ENCODE measurements at regions not wholly inside any gene's neighbourhood (a gene's known extent, or its start where the extent isn't known, plus 50 kb on each side); places are given as distances from the start of the nearest gene placed in this dataset.
"Not testable (repeated sequence)": the region's sequence is repeated elsewhere in the genome, so short reads cannot be mapped to it uniquely, and the experiment has no call there.

DNA sequence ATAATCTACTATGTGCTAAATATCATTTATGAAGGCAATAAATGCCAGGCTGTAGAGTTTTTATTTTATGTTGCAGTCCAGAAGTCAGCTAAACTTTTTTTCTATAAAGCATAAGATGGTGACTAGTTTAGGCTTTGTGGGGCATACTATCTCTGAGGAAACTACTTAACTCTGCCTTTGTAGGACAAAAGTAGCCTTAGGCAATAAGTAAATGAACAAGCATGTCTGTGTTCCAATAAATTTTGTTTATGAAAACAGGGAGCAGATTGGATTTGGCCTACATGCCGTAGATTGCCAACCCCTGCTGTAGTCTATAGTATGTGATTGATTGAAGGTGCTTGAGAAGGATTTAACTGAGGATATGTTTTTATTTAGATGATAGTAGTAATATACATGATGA lies 502.5 kb upstream of the NAALADL2 start:
- Histone ChIP-seq H3K9me3 (peaks cover 0 to 7% of the 10 kb centered on the region in 2 donors), H3K36me3 (no peaks in the 10 kb centered on the region), H3K4me3 (no peak overlapping the region), H3K27ac (no peak overlapping the region), H3K27me3 (no peaks in the 10 kb centered on the region), H3K4me1 (no peaks in the 10 kb centered on the region)
- TF ChIP-seq CTCF (IDR thresholded peaks at IDR 0.05) (no peak), POLR2A (IDR thresholded peaks at IDR 0.05) (no peak), POLR2AphosphoS5 (IDR thresholded peaks at IDR 0.05) (no peak)
- DNase-seq (ENCODE audit: low spot score in 2 of 2): no peak
- intact Hi-C loops (cut with DNase I; ENCODE audit: low total_unique reads): no loop called here

DNA sequence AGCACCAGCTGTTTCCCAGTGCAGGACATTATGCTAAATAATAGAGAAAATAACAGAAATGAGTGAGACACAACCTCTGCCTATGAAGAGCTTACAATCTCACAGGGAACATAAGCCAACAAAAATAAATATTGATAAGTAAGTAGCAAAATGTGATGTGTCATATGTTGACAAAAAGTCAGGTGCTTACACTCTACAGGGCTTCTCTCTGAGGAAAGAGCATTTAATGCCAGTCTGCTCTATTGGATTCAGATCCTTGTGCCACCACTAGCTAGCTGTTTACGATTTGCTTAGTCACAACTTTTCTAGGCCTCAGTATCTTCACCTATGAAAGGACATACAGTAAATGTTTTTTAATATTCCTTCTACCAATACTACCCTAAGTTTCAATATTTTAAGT lies 500.9 kb upstream of the NAALADL2 start:
- Histone ChIP-seq H3K27ac (no peak overlapping the region), H3K4me3 (no peak overlapping the region), H3K9me3 (no peaks in the 10 kb centered on the region), H3K36me3 (no peaks in the 10 kb centered on the region), H3K4me1 (no peaks in the 10 kb centered on the region), H3K27me3 (no peaks in the 10 kb centered on the region)
- TF ChIP-seq CTCF (IDR thresholded peaks at IDR 0.05) (no peak), POLR2AphosphoS5 (IDR thresholded peaks at IDR 0.05) (no peak), POLR2A (IDR thresholded peaks at IDR 0.05) (no peak)
- intact Hi-C loops (cut with DNase I; ENCODE audit: low total_unique reads): no loop called here
- no peak for DNase-seq (ENCODE audit: low spot score in 2 of 2)

GRCh38 chr3:174362556-174362955 lies 496.6 kb upstream of the NAALADL2 start:
- Histone ChIP-seq H3K4me1 (no peaks in the 10 kb centered on the region), H3K4me3 (no peak overlapping the region), H3K9me3 (no peaks in the 10 kb centered on the region), H3K36me3 (no peaks in the 10 kb centered on the region), H3K27me3 (no peaks in the 10 kb centered on the region), H3K27ac (no peak overlapping the region)
- TF ChIP-seq POLR2A (IDR thresholded peaks at IDR 0.05) (no peak), POLR2AphosphoS5 (IDR thresholded peaks at IDR 0.05) (no peak), CTCF (IDR thresholded peaks at IDR 0.05) (no peak)
- no peak for DNase-seq (ENCODE audit: low spot score in 2 of 2)
- intact Hi-C loops (cut with DNase I; ENCODE audit: low total_unique reads): no loop called here

DNA sequence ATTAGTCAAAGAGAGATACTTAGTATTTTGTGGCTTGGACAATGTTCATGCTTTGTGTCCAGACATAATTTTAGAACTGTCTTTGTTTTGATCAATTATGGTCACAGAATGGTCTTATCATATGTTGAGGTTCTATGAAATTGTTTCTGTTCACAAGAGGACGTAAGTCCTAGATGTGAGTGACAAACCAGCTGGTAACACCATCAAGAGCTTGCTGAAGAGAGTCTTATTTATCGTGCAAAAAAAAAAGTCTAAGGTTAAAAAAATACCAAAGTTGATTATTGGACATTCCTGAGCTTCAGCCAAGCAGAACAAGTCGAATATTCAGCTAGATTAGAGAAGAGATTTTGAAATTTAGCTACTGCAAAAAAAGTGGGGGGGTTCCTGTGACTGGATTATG lies 495.9 kb upstream of the NAALADL2 start:
- no peak for TF ChIP-seq CTCF (IDR thresholded peaks at IDR 0.05)
- TF ChIP-seq POLR2AphosphoS5 (IDR thresholded peaks at IDR 0.05): no peak
- TF ChIP-seq POLR2A (IDR thresholded peaks at IDR 0.05): no peak
- Histone ChIP-seq H3K36me3 (no peaks in the 10 kb centered on the region), H3K27me3 (no peaks in the 10 kb centered on the region), H3K9me3 (no peaks in the 10 kb centered on the region), H3K4me3 (no peak overlapping the region), H3K4me1 (no peaks in the 10 kb centered on the region), H3K27ac (no peak overlapping the region)
- intact Hi-C loops (cut with DNase I; ENCODE audit: low total_unique reads): no loop called here
- no peak for DNase-seq (ENCODE audit: low spot score in 2 of 2)

DNA sequence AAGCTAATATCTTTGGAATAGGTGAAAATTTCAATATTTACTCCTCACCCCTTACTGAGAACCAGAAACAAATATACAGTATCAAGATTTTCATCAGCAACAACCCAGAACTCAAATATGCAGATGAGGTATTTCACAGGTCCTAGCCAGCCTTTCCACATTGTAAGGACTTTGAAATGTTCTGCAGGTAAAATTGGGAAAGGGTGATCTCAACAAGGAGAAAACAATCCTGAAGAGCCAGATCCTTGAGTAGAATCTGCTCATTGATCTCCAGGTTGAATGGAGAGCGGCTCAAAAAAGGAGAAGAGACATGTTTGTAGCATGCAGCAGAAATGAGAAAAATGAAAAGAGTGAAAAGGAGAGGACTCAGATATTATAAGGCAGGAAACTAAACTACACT lies 493.3 kb upstream of the NAALADL2 start:
- H3K36me3 ChIP-seq: no peaks in the 10 kb centered on the region
- TF ChIP-seq CTCF (IDR thresholded peaks at IDR 0.05) (no peak), POLR2AphosphoS5 (IDR thresholded peaks at IDR 0.05) (no peak), POLR2A (IDR thresholded peaks at IDR 0.05) (no peak)
- intact Hi-C loops (cut with DNase I; ENCODE audit: low total_unique reads): no loop called here
- H3K9me3 ChIP-seq: no peaks in the 10 kb centered on the region
- no peak overlapping the region for H3K4me3 ChIP-seq
- no peaks in the 10 kb centered on the region for H3K27me3 ChIP-seq
- DNase-seq (ENCODE audit: low spot score in 2 of 2): no peak
- no peak overlapping the region for H3K27ac ChIP-seq
- no peaks in the 10 kb centered on the region for H3K4me1 ChIP-seq

- intact Hi-C loops (cut with DNase I; ENCODE audit: low total_unique reads); H3K27ac ChIP-seq; DNase-seq (ENCODE audit: low spot score in 2 of 2); H3K4me3 ChIP-seq; H3K27me3 ChIP-seq; H3K4me1 ChIP-seq; H3K36me3 ChIP-seq; H3K9me3 ChIP-seq: not testable (repeated sequence)
Measured at GRCh38 chr3:174366904-174367303, 492.2 kb upstream of the NAALADL2 start.
